ENCODE measurements at regions not wholly inside any gene's neighbourhood (a gene's known extent, or its start where the extent isn't known, plus 50 kb on each side); places are given as distances from the start of the nearest gene placed in this dataset.
A peak's percentile ranks its signal among the peaks of the same experiment; 100 is the strongest.

GRCh38 chr19:5265260-5265659, 75.4 kb downstream of the PTPRS start:
- TF ChIP-seq CTCF (conservative IDR thresholded peaks at IDR 0.05) = no peak
- no peak overlapping the region for H3K27ac ChIP-seq

- TF ChIP-seq CTCF (conservative IDR thresholded peaks at IDR 0.05) = no peak
- H3K27ac ChIP-seq = no peak overlapping the region
Measured at GRCh38 chr19:5264453-5264852, 76.2 kb downstream of the PTPRS start.

- no peak overlapping the region for H3K27ac ChIP-seq
- no peak for TF ChIP-seq CTCF (conservative IDR thresholded peaks at IDR 0.05)
Measured at GRCh38 chr19:5263615-5264014, 77.0 kb downstream of the PTPRS start.

GRCh38 chr19:5262721-5263120, 77.9 kb downstream of the PTPRS start:
- H3K27ac ChIP-seq = no peak overlapping the region; the same call in 1 of the 2 replicates
- TF ChIP-seq CTCF (conservative IDR thresholded peaks at IDR 0.05) = no peak

- peak overlapping the region; percentile 74 for H3K27ac ChIP-seq
- no peak for TF ChIP-seq CTCF (conservative IDR thresholded peaks at IDR 0.05)
Measured at GRCh38 chr19:5261156-5261890, 79.3 kb downstream of the PTPRS start.

- H3K27ac ChIP-seq = peak overlapping the region; percentile 74
- no peak for TF ChIP-seq CTCF (conservative IDR thresholded peaks at IDR 0.05)
Measured at GRCh38 chr19:5260381-5260967, 80.1 kb downstream of the PTPRS start.

GRCh38 chr19:5259750-5260149, 80.9 kb downstream of the PTPRS start:
- no peak overlapping the region for H3K27ac ChIP-seq
- TF ChIP-seq CTCF (conservative IDR thresholded peaks at IDR 0.05) = no peak

All from VCaP (cell line).